Loucy (cell line): ENCODE measurements at regions not wholly inside any gene's neighbourhood (a gene's known extent, or its start where the extent isn't known, plus 50 kb on each side); places are given as distances from the start of the nearest gene placed in this dataset.

Experiments used
- H2AFZ ChIP-seq: fragments of 200-600 bp; sonication (generic); 2 replicates; pipeline ENCODE4 v1.6.0; 2016; ENCODE audit warnings: antibody characterized with exemption, mild to moderate bottlenecking, low read length, moderate library complexity
- H3F3A ChIP-seq: fragments of 200-600 bp; 2 replicates; pipeline ENCODE4 v1.6.0; 2016; ENCODE audit warnings: antibody characterized with exemption, low read depth, mild to moderate bottlenecking
- H3K27me3 ChIP-seq: fragments of 200-600 bp; sonication (generic); 2 replicates; pipeline ENCODE4 v1.6.1; 2014; ENCODE audit warnings: low read length, mild to moderate bottlenecking; ENCODE audit not compliant: insufficient read depth, poor library complexity, severe bottlenecking
- H3K36me3 ChIP-seq: fragments of 200-600 bp; sonication (generic); 2 replicates; pipeline ENCODE4 v1.6.1; 2016; ENCODE audit warnings: low read length; ENCODE audit not compliant: insufficient read depth
- H3K4me1 ChIP-seq: fragments of 200-600 bp; sonication (generic); 2 replicates; pipeline ENCODE4 v1.5.1; 2014; ENCODE audit warnings: low read length, mild to moderate bottlenecking; ENCODE audit not compliant: insufficient read depth, poor library complexity, severe bottlenecking
- H3K4me2 ChIP-seq: fragments of 200-600 bp; sonication (generic); 2 replicates; pipeline ENCODE4 v1.6.0; 2014; ENCODE audit warnings: antibody characterized with exemption, low read length, low read depth, mild to moderate bottlenecking; ENCODE audit not compliant: poor library complexity, severe bottlenecking
- H3K4me3 ChIP-seq: fragments of 200-600 bp; sonication (generic); 2 replicates; pipeline ENCODE4 v1.5.1; 2014; ENCODE audit warnings: low read length, mild to moderate bottlenecking, mixed read lengths; ENCODE audit not compliant: poor library complexity, severe bottlenecking
- H3K79me2 ChIP-seq: fragments of 200-600 bp; sonication (generic); 2 replicates; pipeline ENCODE4 v1.6.1; 2014; ENCODE audit warnings: low read length; ENCODE audit not compliant: insufficient read depth
- H3K9ac ChIP-seq: fragments of 200-600 bp; sonication (generic); 2 replicates; pipeline ENCODE4 v1.6.0; 2014; ENCODE audit warnings: mild to moderate bottlenecking, low read depth, low read length, moderate library complexity; ENCODE audit not compliant: poor library complexity, severe bottlenecking
- H3K9me2 ChIP-seq: fragments of 200-600 bp; sonication (generic); replicated peaks from 2 replicates; pipeline ENCODE4 v1.6.1; 2016; ENCODE audit warnings: low read depth, low read length, mixed read lengths
- H3K9me3 ChIP-seq: fragments of 200-600 bp; sonication (generic); 2 replicates; pipeline ENCODE4 v1.6.1; 2014; ENCODE audit warnings: mild to moderate bottlenecking, antibody characterized with exemption, low read length, low read depth; ENCODE audit not compliant: insufficient read depth
- H4K20me1 ChIP-seq: fragments of 200-600 bp; sonication (generic); 2 replicates; pipeline ENCODE4 v1.6.0; 2014; ENCODE audit warnings: antibody characterized with exemption, low read length, mild to moderate bottlenecking; ENCODE audit not compliant: insufficient read depth, poor library complexity, severe bottlenecking
- EZH2phosphoT487 ChIP-seq: fragments of 200-600 bp; IDR thresholded peaks from 2 replicates; pipeline ENCODE4 v1.6.1; 2018; ENCODE audit warnings: antibody characterized with exemption, mild to moderate bottlenecking, moderate library complexity, borderline replicate concordance
- TF ChIP-seq, protein P1 (sequence below): fragments of 200-600 bp; sonication (generic); conservative IDR thresholded peaks from 2 replicates; pipeline ENCODE4 v1.5.1; 2014; ENCODE audit warnings: mild to moderate bottlenecking, antibody characterized with exemption, low read length

DNA sequence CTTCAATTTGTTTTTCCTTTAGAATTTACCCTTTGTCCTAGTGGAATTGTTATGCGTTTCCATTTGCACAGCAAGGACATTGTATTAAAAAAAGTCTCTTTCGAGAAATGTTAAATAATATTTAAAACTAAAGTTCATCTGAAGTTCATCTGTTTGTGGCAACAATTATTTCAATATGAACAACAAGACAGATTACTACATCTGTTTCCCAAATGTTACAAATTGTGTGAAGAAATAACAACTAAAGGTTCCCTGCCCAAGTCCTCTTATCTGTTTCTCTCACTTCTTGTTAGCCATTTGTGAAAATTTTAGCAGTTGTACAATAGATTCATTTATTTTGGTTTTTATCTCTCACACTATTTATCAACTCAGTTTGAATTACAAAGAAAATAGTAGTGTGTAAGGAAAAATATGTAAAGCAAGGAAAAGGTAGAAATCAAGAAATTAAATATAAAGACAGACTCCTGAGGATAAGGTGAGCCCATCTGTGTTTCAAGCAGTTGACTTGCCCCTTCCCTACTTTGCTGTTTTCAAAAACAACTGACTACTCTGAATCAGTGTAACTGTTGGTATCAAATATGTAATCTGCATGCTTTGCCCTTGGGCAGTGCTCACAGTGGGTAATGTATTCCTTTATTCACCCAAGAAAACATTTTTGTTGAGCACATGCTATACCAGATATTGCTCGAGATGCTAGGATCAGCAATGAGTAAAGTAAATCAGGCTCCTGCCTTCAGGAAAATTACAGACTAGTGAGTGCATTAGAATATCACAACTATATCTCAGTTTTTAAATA is 118.9 kb upstream of the PCDH7 start:
- Histone ChIP-seq H3K9ac (no peak overlapping the region), H4K20me1 (no peaks in the 10 kb centered on the region), H3K4me1 (no peaks in the 10 kb centered on the region), H3K9me2 (no peaks in the 10 kb centered on the region), H3K36me3 (no peaks in the 10 kb centered on the region), H3K9me3 (no peaks in the 10 kb centered on the region), H3F3A (no peaks in the 10 kb centered on the region), H3K79me2 (no peaks in the 10 kb centered on the region), H3K4me3 (no peak overlapping the region), H2AFZ (no peak overlapping the region), H3K4me2 (no peak overlapping the region), H3K27me3 (no peaks in the 10 kb centered on the region)
- no peak for TF ChIP-seq EZH2phosphoT487
- TF ChIP-seq, protein P1, sequence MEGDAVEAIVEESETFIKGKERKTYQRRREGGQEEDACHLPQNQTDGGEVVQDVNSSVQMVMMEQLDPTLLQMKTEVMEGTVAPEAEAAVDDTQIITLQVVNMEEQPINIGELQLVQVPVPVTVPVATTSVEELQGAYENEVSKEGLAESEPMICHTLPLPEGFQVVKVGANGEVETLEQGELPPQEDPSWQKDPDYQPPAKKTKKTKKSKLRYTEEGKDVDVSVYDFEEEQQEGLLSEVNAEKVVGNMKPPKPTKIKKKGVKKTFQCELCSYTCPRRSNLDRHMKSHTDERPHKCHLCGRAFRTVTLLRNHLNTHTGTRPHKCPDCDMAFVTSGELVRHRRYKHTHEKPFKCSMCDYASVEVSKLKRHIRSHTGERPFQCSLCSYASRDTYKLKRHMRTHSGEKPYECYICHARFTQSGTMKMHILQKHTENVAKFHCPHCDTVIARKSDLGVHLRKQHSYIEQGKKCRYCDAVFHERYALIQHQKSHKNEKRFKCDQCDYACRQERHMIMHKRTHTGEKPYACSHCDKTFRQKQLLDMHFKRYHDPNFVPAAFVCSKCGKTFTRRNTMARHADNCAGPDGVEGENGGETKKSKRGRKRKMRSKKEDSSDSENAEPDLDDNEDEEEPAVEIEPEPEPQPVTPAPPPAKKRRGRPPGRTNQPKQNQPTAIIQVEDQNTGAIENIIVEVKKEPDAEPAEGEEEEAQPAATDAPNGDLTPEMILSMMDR, result no peak

DNA sequence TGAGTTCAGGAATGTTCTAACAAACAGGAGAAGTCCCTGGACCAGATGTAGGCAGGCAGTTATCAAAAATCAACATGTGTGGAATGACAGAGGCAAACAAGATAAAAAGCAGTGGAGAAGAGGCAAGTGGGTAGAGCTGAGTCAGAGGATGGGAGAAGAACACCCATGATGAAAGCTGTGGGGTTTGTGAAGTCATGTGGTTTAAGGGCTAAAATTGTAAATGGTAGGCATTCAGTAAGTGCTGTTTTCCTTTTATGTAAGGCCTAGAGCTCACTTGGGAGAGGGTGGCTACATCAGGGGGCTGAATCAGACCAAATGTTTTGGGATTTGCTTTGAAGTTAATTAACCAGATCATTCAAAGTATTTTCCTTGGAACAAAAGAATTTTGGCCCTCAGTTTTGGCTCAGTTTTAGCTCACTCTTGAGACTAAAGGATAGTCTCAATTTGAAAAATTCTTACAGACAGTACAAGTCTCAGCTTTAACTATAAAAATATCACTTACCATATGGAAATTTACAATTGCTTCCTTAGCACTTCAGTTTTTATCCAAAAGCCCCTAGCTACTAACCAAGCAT is 114.5 kb upstream of the PCDH7 start:
- Histone ChIP-seq H2AFZ (no peak overlapping the region), H3K9me2 (no peaks in the 10 kb centered on the region), H3K27me3 (no peaks in the 10 kb centered on the region)

DNA sequence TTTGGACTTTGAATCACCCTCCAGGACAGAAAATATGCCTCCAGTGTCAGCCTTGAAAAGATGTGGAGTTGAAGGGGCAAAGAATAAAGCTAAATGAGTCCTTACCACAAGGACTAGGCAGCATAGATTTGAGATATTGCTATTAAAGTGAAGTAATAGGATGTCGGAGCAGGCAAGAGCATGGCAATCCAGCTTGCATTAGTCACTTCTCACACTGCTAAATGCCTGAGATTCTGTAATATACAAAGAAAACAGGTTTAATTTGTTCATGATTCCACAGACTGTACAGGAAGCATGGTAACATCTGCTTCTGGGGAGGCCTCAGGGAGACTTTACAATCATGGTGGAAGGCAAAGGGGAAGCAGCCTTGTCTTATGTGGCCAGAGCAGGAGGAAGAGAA is 109.8 kb upstream of the PCDH7 start:
- no peaks in the 10 kb centered on the region for H3K79me2 ChIP-seq
- H3K9me3 ChIP-seq, result no peaks in the 10 kb centered on the region
- H3F3A ChIP-seq, result no peaks in the 10 kb centered on the region
- H4K20me1 ChIP-seq, result no peaks in the 10 kb centered on the region
- H3K4me2 ChIP-seq, result no peak overlapping the region
- H3K9me2 ChIP-seq, result no peaks in the 10 kb centered on the region
- no peaks in the 10 kb centered on the region for H3K4me1 ChIP-seq
- no peak overlapping the region for H2AFZ ChIP-seq
- TF ChIP-seq, protein P1, result no peak
- TF ChIP-seq EZH2phosphoT487, result no peak
- no peak overlapping the region for H3K4me3 ChIP-seq
- no peaks in the 10 kb centered on the region for H3K36me3 ChIP-seq
- no peak overlapping the region for H3K9ac ChIP-seq
- no peaks in the 10 kb centered on the region for H3K27me3 ChIP-seq

More for the DNA sequence above, 114.5 kb upstream of the PCDH7 start:
- H3K4me1 ChIP-seq, result no peaks in the 10 kb centered on the region
- no peaks in the 10 kb centered on the region for H3K79me2 ChIP-seq
- H4K20me1 ChIP-seq, result no peaks in the 10 kb centered on the region
- H3K4me2 ChIP-seq, result no peak overlapping the region
- TF ChIP-seq EZH2phosphoT487, result no peak
- TF ChIP-seq, protein P1, result no peak
- no peaks in the 10 kb centered on the region for H3F3A ChIP-seq
- H3K4me3 ChIP-seq, result no peak overlapping the region
- H3K9me3 ChIP-seq, result no peaks in the 10 kb centered on the region
- H3K36me3 ChIP-seq, result no peaks in the 10 kb centered on the region
- H3K9ac ChIP-seq, result no peak overlapping the region
